Gastroesophageal sphincter (tissue), 3 donors: ENCODE measurements at regions not wholly inside any gene's neighbourhood (a gene's known extent, or its start where the extent isn't known, plus 50 kb on each side); places are given as distances from the start of the nearest gene placed in this dataset.

ENCODE experiments used
- EP300 ChIP-seq: sonication (generic); formaldehyde crosslinking; IDR thresholded peaks from one replicate; pipeline ENCODE4 v1.6.1; 2017; ENCODE audit warnings: antibody characterized with exemption, mild to moderate bottlenecking
- POLR2A ChIP-seq, 2 donors: fragments of 450-650 bp; IDR thresholded peaks; one replicate each; pipeline ENCODE4 v1.6.1; 2017; ENCODE audit warnings: antibody characterized with exemption in 2 of 2, mild to moderate bottlenecking in 2 of 2, moderate library complexity in 1 of 2
- POLR2AphosphoS5 ChIP-seq: sonication (generic); formaldehyde crosslinking; IDR thresholded peaks from one replicate; pipeline ENCODE4 v1.6.1; 2017; ENCODE audit warnings: antibody characterized with exemption
- TF ChIP-seq, protein P1 (sequence below), 4 experiments: fragments of 200-600 bp in 2 of 4; fragments of 450-650 bp in 2 of 4; sonication (generic) in 1 of 4; IDR thresholded peaks; one replicate each; pipeline ENCODE4 v1.5.1; 2017 to 2019; ENCODE audit warnings: antibody characterized with exemption in 4 of 4, mild to moderate bottlenecking in 2 of 4, moderate library complexity in 2 of 4

DNA sequence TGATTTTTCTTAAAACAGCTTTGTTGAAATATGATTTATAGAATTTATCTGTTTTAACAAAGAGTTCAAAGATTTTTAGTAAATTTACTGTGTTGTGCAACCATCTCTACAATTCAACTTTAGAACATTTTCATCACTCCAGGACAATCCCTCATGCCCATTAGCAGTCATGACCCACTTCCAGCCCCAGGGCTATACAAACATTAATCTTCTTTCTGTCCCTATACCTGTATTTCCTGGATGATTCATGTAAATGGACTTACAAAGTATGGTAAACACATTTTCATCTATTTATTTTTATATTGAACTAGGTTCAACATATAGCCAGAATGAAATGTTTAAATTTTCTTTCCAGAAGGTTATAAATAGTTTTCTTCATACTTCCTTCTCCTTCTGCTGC, 127.8 kb upstream of the CCDC180 start:
- TF ChIP-seq, protein P1, sequence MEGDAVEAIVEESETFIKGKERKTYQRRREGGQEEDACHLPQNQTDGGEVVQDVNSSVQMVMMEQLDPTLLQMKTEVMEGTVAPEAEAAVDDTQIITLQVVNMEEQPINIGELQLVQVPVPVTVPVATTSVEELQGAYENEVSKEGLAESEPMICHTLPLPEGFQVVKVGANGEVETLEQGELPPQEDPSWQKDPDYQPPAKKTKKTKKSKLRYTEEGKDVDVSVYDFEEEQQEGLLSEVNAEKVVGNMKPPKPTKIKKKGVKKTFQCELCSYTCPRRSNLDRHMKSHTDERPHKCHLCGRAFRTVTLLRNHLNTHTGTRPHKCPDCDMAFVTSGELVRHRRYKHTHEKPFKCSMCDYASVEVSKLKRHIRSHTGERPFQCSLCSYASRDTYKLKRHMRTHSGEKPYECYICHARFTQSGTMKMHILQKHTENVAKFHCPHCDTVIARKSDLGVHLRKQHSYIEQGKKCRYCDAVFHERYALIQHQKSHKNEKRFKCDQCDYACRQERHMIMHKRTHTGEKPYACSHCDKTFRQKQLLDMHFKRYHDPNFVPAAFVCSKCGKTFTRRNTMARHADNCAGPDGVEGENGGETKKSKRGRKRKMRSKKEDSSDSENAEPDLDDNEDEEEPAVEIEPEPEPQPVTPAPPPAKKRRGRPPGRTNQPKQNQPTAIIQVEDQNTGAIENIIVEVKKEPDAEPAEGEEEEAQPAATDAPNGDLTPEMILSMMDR (IDR thresholded peaks at IDR 0.05) = no peak
- TF ChIP-seq POLR2AphosphoS5 (no peak), EP300 (no peak), POLR2A (IDR thresholded peaks at IDR 0.05) (no peak)
